Left kidney (tissue), 1 donor: ENCODE measurements at regions not wholly inside any gene's neighbourhood (a gene's known extent, or its start where the extent isn't known, plus 50 kb on each side); places are given as distances from the start of the nearest gene placed in this dataset.
"Not testable (repeated sequence)": the region's sequence is repeated elsewhere in the genome, so short reads cannot be mapped to it uniquely, and the experiment has no call there.

Source experiments
- DNase-seq: peaks from one replicate; pipeline ENCODE4 v3.0.0-alpha.2; 2013

DNA sequence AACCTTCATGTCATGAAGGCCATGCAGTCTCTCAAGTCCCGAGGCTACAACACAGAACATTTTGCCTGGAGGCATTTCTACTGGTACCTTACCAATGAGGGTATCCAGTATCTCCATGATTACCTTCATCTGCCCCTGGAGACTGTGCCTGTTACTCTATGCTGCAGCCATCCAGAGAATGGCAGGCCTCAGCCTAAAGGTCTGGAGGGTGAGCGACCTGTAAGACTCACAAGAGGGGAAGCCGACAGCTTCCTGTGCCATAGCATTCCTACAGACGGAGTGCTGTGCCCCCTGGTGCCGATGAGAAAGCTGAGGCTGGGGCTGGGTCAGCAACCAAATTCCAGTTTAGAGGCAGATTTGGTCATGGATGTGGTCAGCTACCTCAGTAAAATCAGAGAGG lies 51.3 kb upstream of the CADPS start:
- no peak for DNase-seq

- no peak for DNase-seq
Observed at GRCh38 chr3:62928256-62928655, 53.0 kb upstream of the CADPS start.

DNA sequence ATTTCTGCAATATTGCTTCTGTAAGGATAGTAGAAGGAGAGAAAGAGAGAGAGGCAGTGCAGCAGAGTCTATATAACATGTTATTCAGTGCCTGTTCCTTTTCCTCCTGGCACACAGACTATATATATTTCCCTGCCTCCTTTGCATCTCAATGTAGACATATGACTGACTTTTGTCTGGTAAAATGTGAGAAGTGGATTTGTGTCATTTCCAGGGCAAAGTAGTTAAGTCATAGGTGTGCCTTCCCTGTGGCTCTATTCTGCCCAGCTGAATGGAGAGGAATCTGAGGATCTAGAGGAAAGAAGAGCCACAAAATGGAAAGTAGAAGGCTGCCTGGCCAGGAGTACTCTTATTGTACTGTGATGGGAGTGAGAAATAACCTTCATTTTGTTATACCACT lies 54.6 kb upstream of the CADPS start:
- DNase-seq, result no peak

DNA sequence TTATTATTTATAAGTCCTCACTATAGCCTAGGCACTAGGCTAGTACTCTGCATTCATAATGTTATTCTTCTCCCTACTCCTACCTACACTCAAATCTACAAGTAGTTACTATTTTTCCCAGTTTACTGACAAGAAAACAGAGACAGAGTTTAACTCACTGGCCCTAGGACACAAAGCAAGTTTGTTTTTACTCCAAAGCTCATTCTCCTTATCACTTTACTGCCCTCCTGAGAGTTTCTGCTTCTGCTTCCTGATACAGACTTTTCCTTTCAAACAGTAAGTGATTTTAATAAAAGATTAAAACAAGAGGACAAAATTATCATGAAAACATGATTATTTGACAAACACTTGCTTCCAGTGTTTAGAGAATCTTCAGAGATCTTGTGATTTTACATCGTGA lies 60.6 kb upstream of the CADPS start:
- no peak for DNase-seq

DNA sequence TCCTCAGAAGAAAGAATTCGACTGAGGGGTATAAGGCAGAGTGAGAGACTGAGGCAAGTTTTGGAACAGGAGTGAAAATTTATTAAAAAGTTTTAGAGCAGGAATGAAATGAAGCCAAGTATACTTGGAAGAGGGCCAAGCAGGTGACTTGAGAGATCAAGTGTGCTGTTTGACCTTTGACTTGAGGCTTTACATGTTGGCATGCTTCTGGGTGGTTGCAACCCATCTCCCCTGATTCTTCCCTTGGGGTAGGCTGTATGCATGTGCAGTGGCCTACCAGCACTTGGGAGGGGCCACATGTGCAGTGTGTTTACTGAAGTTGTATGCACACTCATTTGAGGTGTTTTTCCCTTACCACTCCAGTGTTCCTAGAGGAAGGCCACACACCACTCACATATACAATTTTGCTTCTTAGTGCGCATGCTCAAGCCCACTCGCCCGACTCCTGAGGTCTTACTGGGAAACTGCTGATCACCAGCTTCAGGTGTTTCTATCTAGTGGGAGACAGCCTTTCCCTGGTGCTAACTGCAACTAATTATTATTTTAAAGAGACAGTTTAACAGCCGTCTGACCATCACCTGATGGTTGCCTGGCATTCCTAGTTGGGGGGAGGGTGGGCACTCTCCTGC lies 61.5 kb upstream of the CADPS start:
- no peak for DNase-seq

DNA sequence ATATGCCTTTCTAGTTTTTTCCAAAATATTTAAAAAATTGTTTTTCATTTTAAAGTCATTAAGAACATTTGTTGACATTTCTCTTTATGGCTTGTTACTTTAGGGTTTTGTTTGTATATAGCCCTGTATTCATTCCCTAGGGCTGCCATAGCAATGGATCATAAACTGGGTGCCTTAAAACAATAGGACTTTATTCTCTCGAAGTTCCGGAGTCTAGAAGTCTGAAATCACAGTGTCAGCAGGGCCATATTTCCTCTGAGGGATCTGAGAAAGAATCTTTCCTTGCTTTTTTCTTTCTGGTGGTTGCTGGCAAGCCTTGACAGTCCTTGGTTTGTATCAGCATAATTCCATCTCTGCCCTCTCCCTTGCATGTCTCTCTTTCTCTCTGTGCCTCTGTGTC lies 63.4 kb upstream of the CADPS start:
- no peak for DNase-seq

DNA sequence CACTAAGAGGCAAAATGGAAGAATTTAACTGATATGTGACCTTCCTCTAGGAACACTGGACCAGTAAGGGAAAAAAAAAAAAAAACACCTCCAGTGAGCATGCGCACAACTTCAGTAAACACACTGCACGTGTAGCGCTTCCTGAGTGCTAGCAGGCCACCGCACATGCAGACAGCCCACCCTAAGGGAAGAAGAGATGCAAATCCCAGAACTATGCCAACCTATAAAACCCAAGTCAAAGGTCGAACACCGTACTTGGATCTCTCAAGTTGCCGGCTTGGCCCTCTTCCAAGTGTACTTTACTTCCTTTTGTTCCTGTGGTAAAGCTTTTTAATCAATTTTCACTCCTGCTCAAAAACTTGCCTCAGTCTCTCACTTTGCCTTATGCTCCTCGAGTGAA lies 64.5 kb upstream of the CADPS start:
- no peak for DNase-seq

- DNase-seq, result no peak
Observed at GRCh38 chr3:62940771-62941563, 65.8 kb upstream of the CADPS start.

DNA sequence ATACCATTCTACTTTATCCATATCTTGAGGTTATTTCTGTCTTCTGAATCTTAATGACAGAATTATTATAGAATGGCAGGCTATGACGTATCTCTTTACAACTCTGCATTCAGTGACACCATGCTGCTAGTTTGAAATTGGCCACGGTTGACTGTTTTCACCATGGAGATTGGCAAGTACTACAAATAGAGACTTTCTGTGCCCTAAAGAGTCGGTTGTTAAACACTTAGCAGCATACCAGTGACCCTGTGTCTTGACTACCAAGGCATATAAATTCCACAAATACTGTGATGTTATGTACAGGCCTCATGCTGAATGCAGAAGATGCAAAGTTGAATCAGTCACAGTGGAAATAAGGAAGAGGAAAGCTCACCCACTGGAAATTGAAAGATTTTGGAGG lies 67.0 kb upstream of the CADPS start:
- DNase-seq, result peak; percentile 1

GRCh38 chr3:62942764-62943163 lies 67.5 kb upstream of the CADPS start:
- DNase-seq, result no peak

- no peak for DNase-seq
Observed at GRCh38 chr3:62948921-62949320, 73.7 kb upstream of the CADPS start.

- no peak for DNase-seq
Observed at GRCh38 chr3:62950210-62950609, 75.0 kb upstream of the CADPS start.

DNA sequence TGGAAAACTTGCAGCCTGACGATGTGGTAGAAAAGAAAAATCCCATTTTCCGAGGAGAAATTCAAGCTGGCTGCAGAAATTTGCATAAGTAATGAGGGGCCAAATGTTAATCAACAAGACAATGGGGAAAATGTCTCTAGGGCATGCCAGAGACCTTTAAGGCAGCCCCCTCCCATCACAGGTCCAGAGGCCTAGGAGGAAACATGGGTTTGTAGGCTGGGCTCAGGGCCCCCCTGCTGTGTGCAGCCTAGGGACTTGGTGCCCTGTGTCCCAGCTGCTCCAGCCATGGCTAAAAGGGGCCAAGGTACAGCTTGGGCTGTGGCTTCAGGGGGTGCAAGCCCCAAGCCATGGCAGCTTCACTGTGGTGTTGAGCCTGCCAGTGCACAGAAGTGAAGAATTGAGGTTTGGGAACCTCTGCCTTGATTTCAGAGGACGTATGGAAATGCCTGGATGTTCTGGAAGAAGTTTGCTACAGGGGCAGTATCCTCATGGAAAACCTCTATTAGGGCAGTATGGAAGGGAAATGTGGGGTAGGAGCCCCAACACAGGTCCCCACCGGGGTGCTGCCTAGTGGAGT lies 75.9 kb upstream of the CADPS start:
- no peak for DNase-seq

- DNase-seq, result not testable (repeated sequence)
Observed at GRCh38 chr3:62951880-62952279, 76.7 kb upstream of the CADPS start.

DNA sequence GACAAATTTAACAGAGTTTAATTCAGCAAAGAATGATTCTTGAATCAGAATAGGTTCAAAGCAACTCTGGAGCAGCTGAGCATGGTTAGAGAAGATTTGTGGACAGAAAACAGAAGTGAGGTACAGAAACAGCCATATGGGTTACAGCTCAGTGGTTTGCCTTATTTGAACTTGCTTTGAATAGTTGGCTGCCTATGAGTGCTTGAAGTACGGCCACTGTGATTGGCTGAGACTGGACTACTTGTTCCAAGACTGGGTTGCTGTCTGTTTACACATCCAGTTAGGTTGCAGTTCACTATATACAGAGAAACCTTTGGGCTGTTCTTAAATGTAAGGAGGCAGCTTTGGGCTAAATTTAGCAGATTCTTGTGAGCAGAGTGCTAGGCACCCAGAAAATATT lies 79.4 kb upstream of the CADPS start:
- no peak for DNase-seq

GRCh38 chr3:62955126-62955525 lies 79.9 kb upstream of the CADPS start:
- no peak for DNase-seq

DNA sequence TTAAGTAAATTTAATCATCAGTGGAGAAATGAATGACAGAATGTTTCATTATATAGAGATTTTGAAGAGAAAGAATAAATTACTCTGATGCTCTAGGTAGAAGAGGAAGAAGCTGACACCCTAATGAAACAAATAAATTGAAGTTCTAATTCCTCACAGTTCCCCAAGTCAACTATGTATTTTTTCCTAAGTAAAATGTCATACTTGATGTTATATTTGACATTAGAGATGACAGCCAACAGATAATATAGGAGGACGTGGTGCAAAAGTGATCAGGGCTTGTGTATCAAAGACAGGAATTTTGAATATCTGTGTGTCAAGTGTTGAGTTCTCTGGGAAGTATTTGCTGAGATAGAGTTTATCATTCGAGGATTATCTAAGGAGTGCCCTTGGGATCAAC lies 81.2 kb upstream of the CADPS start:
- DNase-seq, result no peak

DNA sequence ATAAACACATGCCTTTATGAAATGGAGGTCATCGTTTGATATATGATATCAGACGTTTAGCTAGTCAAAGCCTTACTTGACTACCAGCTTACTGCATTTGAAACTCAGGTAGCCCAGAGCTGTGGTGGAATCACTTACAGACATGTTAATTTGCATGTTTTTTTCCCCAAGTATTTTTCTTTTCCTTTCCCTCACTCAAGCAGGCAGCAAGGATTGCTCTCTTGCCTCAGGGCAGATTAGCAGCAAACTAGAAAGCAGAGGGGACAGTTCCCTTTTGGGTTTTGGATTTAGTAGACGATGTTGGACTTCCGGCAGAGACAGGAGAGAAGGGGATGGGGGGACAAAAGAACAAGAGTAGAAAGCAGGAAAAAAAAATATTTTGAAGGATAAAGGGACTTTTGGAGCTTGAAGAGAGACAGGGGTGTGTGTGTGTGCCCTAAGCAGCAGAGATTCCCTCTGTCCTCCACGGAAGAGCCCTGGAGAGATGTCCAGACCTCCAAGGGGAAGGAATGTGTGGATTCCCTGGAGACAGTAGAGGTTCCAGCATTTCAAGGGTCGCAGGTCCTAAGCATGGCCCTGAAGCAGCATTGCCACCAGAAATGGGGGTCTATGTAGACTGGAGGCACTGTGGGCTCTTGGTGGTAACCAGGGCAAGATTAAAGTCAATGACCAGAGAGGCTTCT lies 86.8 kb upstream of the CADPS start:
- DNase-seq, result no peak

GRCh38 chr3:62962714-62963113 lies 87.5 kb upstream of the CADPS start:
- no peak for DNase-seq

DNA sequence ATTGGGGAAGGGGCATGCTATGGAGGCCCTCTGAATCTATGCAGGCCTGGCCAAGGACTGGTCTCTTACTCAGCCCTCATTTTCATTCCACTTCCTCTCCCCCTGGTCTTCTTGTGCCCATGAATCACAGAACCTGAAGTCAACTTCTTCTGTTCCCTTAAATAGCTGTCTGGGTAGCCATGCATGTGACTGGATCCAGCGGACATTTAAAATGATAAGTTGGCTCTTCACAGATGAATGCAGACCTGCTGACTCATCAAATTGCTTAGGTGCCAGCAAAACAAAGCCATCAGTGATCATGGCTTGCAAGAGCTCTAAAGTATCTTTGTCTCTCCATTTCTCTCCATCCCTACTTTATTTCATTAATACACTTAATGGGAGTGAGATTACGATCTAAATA lies 90.1 kb upstream of the CADPS start:
- DNase-seq, result peak; percentile 38

- no peak for DNase-seq
Observed at GRCh38 chr3:62968128-62968527, 92.9 kb upstream of the CADPS start.

DNA sequence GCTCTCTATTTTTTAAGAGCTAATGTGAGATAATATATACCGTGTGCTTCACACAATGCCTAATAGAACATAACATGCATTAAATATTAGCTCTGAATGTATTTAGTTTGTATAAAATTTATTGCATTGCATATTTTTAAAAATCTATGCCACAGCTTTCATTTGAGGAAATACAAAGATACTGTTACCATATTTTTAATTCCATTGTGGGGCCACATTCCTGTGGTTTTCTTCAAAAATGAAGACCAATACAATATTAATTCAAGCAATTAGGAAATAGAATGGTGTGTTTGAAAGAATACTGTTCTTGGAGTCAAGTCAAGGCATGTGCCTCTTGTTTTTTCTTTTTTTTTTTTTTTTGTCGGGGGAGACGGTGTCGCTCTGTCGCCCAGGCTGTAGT lies 95.4 kb upstream of the CADPS start:
- no peak for DNase-seq

GRCh38 chr3:62975566-62975965 lies 100.3 kb upstream of the CADPS start:
- DNase-seq, result no peak
